IMR-90 (cell line): ENCODE measurements at regions not wholly inside any gene's neighbourhood (a gene's known extent, or its start where the extent isn't known, plus 50 kb on each side); places are given as distances from the start of the nearest gene placed in this dataset.

Source experiments
- ATAC-seq: fragments of 200-7000 bp; cut with Tn5 transposase; 2 replicates; pipeline ENCODE4 v1.9.1; 2020; ENCODE audit warnings: low read depth, mild to moderate bottlenecking, moderate library complexity
- BruUV-seq: library from RNA; stranded (reverse); fragments of 400-500 nt; replicated peaks from 2 replicates; lab custom pipeline; 2021; lab: Mats Ljungman, UMichigan
- CTCF ChIA-PET: fragments of 300-600 bp; formaldehyde crosslinking; extraction: SDS; loops from one replicate; lab custom pipeline; 2021; ENCODE audit warnings: antibody characterized with exemption; lab: Yijun Ruan, JAX
- POLR2A ChIA-PET: fragments of 300-600 bp; sonication (Branson Sonifier 250); formaldehyde crosslinking; loops from one replicate; lab custom pipeline; 2022; ENCODE audit warnings: antibody characterized with exemption; ENCODE audit not compliant: unreplicated experiment; lab: Charles Lee
- DNase-seq: peaks from one replicate; pipeline ENCODE4 v3.0.0; 2013
- H2AFZ ChIP-seq: replicated peaks from 2 replicates; pipeline ENCODE3; 2013; ENCODE audit warnings: low read length, mild to moderate bottlenecking; ENCODE audit not compliant: poor library complexity
- H2AK5ac ChIP-seq: 2 replicates; pipeline ENCODE4 v1.6.1; 2013; ENCODE audit warnings: low read depth, low read length, inconsistent platforms
- H2AK9ac ChIP-seq: replicated peaks from 2 replicates; pipeline ENCODE3; 2013; ENCODE audit warnings: mild to moderate bottlenecking, low read depth, low read length, moderate library complexity; ENCODE audit not compliant: poor library complexity
- H2BK120ac ChIP-seq: 2 replicates; pipeline ENCODE4 v1.6.1; 2013; ENCODE audit warnings: low read depth, low read length, inconsistent platforms
- H2BK15ac ChIP-seq: 3 replicates; pipeline ENCODE4 v1.6.1; 2013; ENCODE audit warnings: low read depth, low read length, inconsistent platforms
- H2BK20ac ChIP-seq: 2 replicates; pipeline ENCODE4 v1.6.1; 2013; ENCODE audit warnings: low read depth, mild to moderate bottlenecking, inconsistent platforms, low read length, moderate library complexity
- H2BK5ac ChIP-seq: 2 replicates; pipeline ENCODE4 v1.6.1; 2013; ENCODE audit warnings: mild to moderate bottlenecking, low read depth, low read length, inconsistent platforms; ENCODE audit not compliant: poor library complexity, severe bottlenecking
- H3K14ac ChIP-seq: replicated peaks from 2 replicates; pipeline ENCODE4 v1.6.1; 2013; ENCODE audit warnings: low read depth, low read length, inconsistent platforms
- H3K18ac ChIP-seq: 2 replicates; pipeline ENCODE4 v1.6.1; 2013; ENCODE audit warnings: low read depth, low read length, control low read depth
- H3K23ac ChIP-seq: 2 replicates; pipeline ENCODE4 v1.6.1; 2013; ENCODE audit warnings: low read depth, low read length, inconsistent platforms
- H3K27ac ChIP-seq: 2 replicates; pipeline ENCODE4 v1.5.1; 2013; ENCODE audit warnings: mild to moderate bottlenecking, control low read depth, low read length; ENCODE audit not compliant: insufficient read depth
- H3K27me3 ChIP-seq: 2 replicates; pipeline ENCODE4 v1.6.1; 2013; ENCODE audit warnings: low read length; ENCODE audit not compliant: control insufficient read depth, insufficient read depth
- H3K36me3 ChIP-seq: 2 replicates; pipeline ENCODE4 v1.6.1; 2013; ENCODE audit warnings: low read length, mixed read lengths; ENCODE audit not compliant: control insufficient read depth, insufficient read depth
- H3K4ac ChIP-seq: 2 replicates; pipeline ENCODE4 v1.6.1; 2013; ENCODE audit warnings: low read depth, low read length, inconsistent platforms
- H3K4me1 ChIP-seq: 2 replicates; pipeline ENCODE4 v1.6.1; 2013; ENCODE audit warnings: low read length, mixed read lengths; ENCODE audit not compliant: control insufficient read depth, insufficient read depth
- H3K4me2 ChIP-seq: 2 replicates; pipeline ENCODE4 v1.6.1; 2013; ENCODE audit warnings: low read depth, mild to moderate bottlenecking, control low read depth, low read length, moderate library complexity
- H3K4me3 ChIP-seq: 2 replicates; pipeline ENCODE4 v1.5.1; 2013; ENCODE audit warnings: low read depth, mild to moderate bottlenecking, control low read depth, low read length, moderate library complexity; ENCODE audit not compliant: insufficient read depth
- H3K56ac ChIP-seq: 2 replicates; pipeline ENCODE4 v1.6.1; 2013; ENCODE audit warnings: low read length, inconsistent platforms; ENCODE audit not compliant: insufficient read depth; ENCODE audit errors: extremely low read depth
- H3K79me1 ChIP-seq, 2 experiments: 2 replicates each; pipeline ENCODE4 v1.6.1; 2013; ENCODE audit warnings: low read length in 2 of 2, inconsistent platforms in 1 of 2, low read depth in 1 of 2
- H3K9ac ChIP-seq: 2 replicates; pipeline ENCODE4 v1.6.1; 2013; ENCODE audit warnings: low read depth, low read length, control low read depth
- H3K9me1 ChIP-seq: 2 replicates; pipeline ENCODE4 v1.6.1; 2013; ENCODE audit warnings: low read length, inconsistent platforms; ENCODE audit not compliant: insufficient read depth
- H3K9me3 ChIP-seq: 2 replicates; pipeline ENCODE4 v1.6.1; 2013; ENCODE audit warnings: low read length; ENCODE audit not compliant: control insufficient read depth, insufficient read depth
- H4K20me1 ChIP-seq: 2 replicates; pipeline ENCODE4 v1.6.1; 2013; ENCODE audit warnings: low read length, inconsistent platforms; ENCODE audit not compliant: insufficient read depth
- H4K5ac ChIP-seq: 2 replicates; pipeline ENCODE4 v1.6.1; 2013; ENCODE audit warnings: mild to moderate bottlenecking, low read depth, low read length, control low read depth
- H4K8ac ChIP-seq, 2 experiments: 2 replicates each; pipeline ENCODE4 v1.6.1; 2013; ENCODE audit warnings: low read depth in 2 of 2, low read length in 2 of 2, control low read depth in 1 of 2, inconsistent platforms in 1 of 2
- H4K91ac ChIP-seq: 2 replicates; pipeline ENCODE4 v1.6.1; 2013; ENCODE audit warnings: low read depth, low read length, inconsistent platforms; ENCODE audit not compliant: insufficient read depth
- BHLHE40 ChIP-seq: fragments of 150-350 bp; IDR thresholded peaks from 2 replicates; pipeline ENCODE4 v1.6.1; 2016; ENCODE audit warnings: mild to moderate bottlenecking, low read depth, low read length
- CEBPB ChIP-seq: IDR thresholded peaks from 2 replicates; pipeline ENCODE4 v1.6.1; 2012; ENCODE audit warnings: low read depth, low read length, improper control_type of control experiment
- FOS ChIP-seq: fragments of 150-350 bp; IDR thresholded peaks from 2 replicates; pipeline ENCODE4 v1.6.1; 2016; ENCODE audit warnings: low read depth, low read length
- POLR2A ChIP-seq: IDR thresholded peaks from 2 replicates; pipeline ENCODE4 v1.6.1; 2012; ENCODE audit warnings: mild to moderate bottlenecking, low read depth, low read length
- RAD21 ChIP-seq: IDR thresholded peaks from 2 replicates; pipeline ENCODE4 v1.6.1; 2012; ENCODE audit warnings: low read length, improper control_type of control experiment
- WGBS, 2 experiments: methylation state at CpG; one replicate each; pipeline versions ENCODE4 v1.1.5 to v1.1.7; 2013; ENCODE audit warnings: missing lambda C conversion rate in 2 of 2; ENCODE audit not compliant: insufficient read length in 1 of 2; ENCODE audit errors: extremely low coverage in 2 of 2; 5-methylcytosine and 5-hydroxymethylcytosine counted together
- dilution Hi-C: fragments of 300-500 bp; cut with HindIII; formaldehyde crosslinking; loops from one replicate; pipeline ENCODE4 v1.14.3; 2018; ENCODE audit warnings: low sequenced_read_pairs; ENCODE audit not compliant: unreplicated experiment
- in situ Hi-C: fragments of 300-500 bp; cut with MboI; formaldehyde crosslinking; loops from 3 replicates; pipeline ENCODE4 v1.14.3; 2019; ENCODE audit warnings: low sequenced_read_pairs, inconsistent platforms, mixed read lengths
- intact Hi-C: fragments of 100-400 bp; cut with micrococcal nuclease; formaldehyde crosslinking; loops from 2 replicates; pipeline ENCODE4 v1.10.0; 2022

DNA sequence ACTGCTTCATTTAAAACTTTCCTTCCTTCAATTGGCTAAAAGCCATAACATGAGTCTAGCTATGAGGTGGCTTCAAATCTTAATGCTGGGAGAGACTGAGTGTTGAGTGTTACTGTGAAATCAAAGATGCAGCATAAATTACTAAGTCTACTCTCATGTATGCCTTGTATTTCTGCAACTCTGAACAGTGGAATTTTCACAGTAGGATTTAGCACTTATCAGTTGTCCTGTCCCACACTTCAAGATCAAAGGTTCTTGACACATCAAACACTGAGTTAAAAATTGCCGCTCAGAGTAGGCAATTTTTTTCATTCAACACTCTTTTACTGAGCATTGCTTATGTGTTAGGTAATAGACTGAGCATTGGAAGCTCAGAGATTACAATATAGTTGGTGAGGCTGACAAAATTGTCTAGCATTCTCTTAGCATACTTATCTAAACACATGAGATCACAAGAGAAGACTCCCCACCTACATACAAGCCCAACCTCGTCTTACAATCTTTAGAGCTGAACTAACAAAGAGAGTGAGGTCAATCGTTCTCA is 56.4 kb upstream of the ADORA3 start:
- Histone ChIP-seq H2AFZ (no peak overlapping the region), H3K27me3 (no peaks in the 10 kb centered on the region), H2AK5ac (no peak overlapping the region), H2AK9ac (no peak overlapping the region), H2BK5ac (peak overlapping the region; percentile 65), H4K8ac (peak overlapping the region in 1 of 2 experiments; percentile 7; a peak in 2 of 4 replicates), H3K36me3 (no peaks in the 10 kb centered on the region), H3K14ac (0 out of 2 replicates have a peak overlapping the region, but pooled peaks have one; percentile 41), H3K4ac (no peak overlapping the region), H4K20me1 (no peaks in the 10 kb centered on the region), H2BK20ac (0 out of 2 replicates have a peak overlapping the region, but pooled peaks have one; percentile 8), H2BK15ac (no peak overlapping the region), H4K5ac (no peak overlapping the region), H3K9ac (no peak overlapping the region), H3K4me3 (no peak overlapping the region), H3K4me1 (peaks cover 7% of the 10 kb centered on the region), H2BK120ac (peak overlapping the region; percentile 24; the same call in 1 of the 2 replicates), H3K9me1 (peaks cover 7% of the 10 kb centered on the region), H3K9me3 (no peaks in the 10 kb centered on the region), H3K23ac (no peak overlapping the region; the same call in 1 of the 2 replicates), H3K79me1 (no peaks in the 10 kb centered on the region; a peak in 1 of 4 replicates), H3K18ac (peak overlapping the region; percentile 48; the same call in 1 of the 2 replicates), H3K4me2 (peak overlapping the region; percentile 76), H3K27ac (no peak overlapping the region), H3K56ac (no peak overlapping the region), H4K91ac (peak overlapping the region; percentile 21; the same call in 1 of the 2 replicates)
- POLR2A ChIA-PET: no interaction called here
- TF ChIP-seq POLR2A: no peak
- TF ChIP-seq FOS: no peak
- TF ChIP-seq RAD21: no peak
- peak; percentile 64; the same call in 1 of the 2 replicates for TF ChIP-seq CEBPB
- TF ChIP-seq BHLHE40: no peak
- intact Hi-C loops: no loop called here
- BruUV-seq: no TSS peak
- in situ Hi-C loops: loop anchor here (5.0 kb wide), 1 partner anchor 53 kb away; no protein-coding TSS in a partner anchor
- DNase-seq (peak; percentile 91), ATAC-seq (peak; percentile 80)
- dilution Hi-C loops: no loop called here
- no CpG with 5 or more reads among the region's 3 CpGs for WGBS, 2 experiments
- CTCF ChIA-PET: no interaction called here
